OCI-LY1 (cell line): ENCODE measurements at regions not wholly inside any gene's neighbourhood (a gene's known extent, or its start where the extent isn't known, plus 50 kb on each side); places are given as distances from the start of the nearest gene placed in this dataset.

Experiments used
- H2AFZ ChIP-seq: fragments of 200-600 bp; sonication (generic), shearing (Covaris generic); 2 replicates; pipeline ENCODE4 v1.6.0; 2014; ENCODE audit warnings: antibody characterized with exemption, mild to moderate bottlenecking, low read length
- H3F3A ChIP-seq: fragments of 200-600 bp; sonication (generic), shearing (Covaris generic); 2 replicates; pipeline ENCODE4 v1.6.0; 2014; ENCODE audit warnings: mild to moderate bottlenecking, antibody characterized with exemption, low read length, moderate library complexity; ENCODE audit not compliant: insufficient read depth
- H3K27ac ChIP-seq: fragments of 200-600 bp; sonication (generic); 2 replicates; pipeline ENCODE4 v1.5.1; 2014; ENCODE audit warnings: low read length, mixed run types, mild to moderate bottlenecking, low read depth; ENCODE audit not compliant: poor library complexity, severe bottlenecking
- H3K27me3 ChIP-seq: fragments of 200-600 bp; sonication (generic); 2 replicates; pipeline ENCODE4 v1.6.0; 2014; ENCODE audit warnings: antibody characterized with exemption, mild to moderate bottlenecking, low read length, moderate library complexity; ENCODE audit not compliant: insufficient read depth
- H3K36me3 ChIP-seq: fragments of 200-600 bp; sonication (generic); 2 replicates; pipeline ENCODE4 v1.6.1; 2014; ENCODE audit warnings: mild to moderate bottlenecking, antibody characterized with exemption, low read length, moderate library complexity, mixed read lengths; ENCODE audit not compliant: insufficient read depth
- H3K4me1 ChIP-seq: fragments of 200-600 bp; sonication (generic); 2 replicates; pipeline ENCODE4 v1.5.1; 2014; ENCODE audit warnings: mild to moderate bottlenecking, low read length, moderate library complexity; ENCODE audit not compliant: insufficient read depth, severe bottlenecking
- H3K4me2 ChIP-seq: fragments of 200-600 bp; sonication (generic), shearing (Covaris generic); 2 replicates; pipeline ENCODE4 v1.6.1; 2014; ENCODE audit warnings: low read length
- H3K4me3 ChIP-seq: fragments of 200-600 bp; sonication (generic); 2 replicates; pipeline ENCODE4 v1.5.1; 2014; ENCODE audit warnings: low read length, low read depth, mild to moderate bottlenecking, mixed read lengths; ENCODE audit not compliant: poor library complexity, severe bottlenecking
- H3K79me2 ChIP-seq: fragments of 200-600 bp; shearing (Covaris generic); 2 replicates; pipeline ENCODE4 v1.6.1; 2016; ENCODE audit warnings: mixed run types, low read length, mixed read lengths; ENCODE audit not compliant: insufficient read depth
- H3K9ac ChIP-seq: fragments of 200-600 bp; sonication (generic), shearing (Covaris generic); 2 replicates; pipeline ENCODE4 v1.6.1; 2014; ENCODE audit warnings: mild to moderate bottlenecking, low read length, mixed read lengths
- H3K9me2 ChIP-seq: fragments of 200-600 bp; sonication (generic), shearing (Covaris generic); 2 replicates; pipeline ENCODE4 v1.6.1; 2014; ENCODE audit warnings: low read depth, mild to moderate bottlenecking, low read length, mixed read lengths
- H3K9me3 ChIP-seq: fragments of 200-600 bp; shearing (Covaris generic); 2 replicates; pipeline ENCODE4 v1.6.1; 2014; ENCODE audit warnings: low read length, mixed read lengths
- H4K20me1 ChIP-seq: fragments of 200-600 bp; sonication (generic), shearing (Covaris generic); 2 replicates; pipeline ENCODE4 v1.6.0; 2016; ENCODE audit warnings: mild to moderate bottlenecking, low read length; ENCODE audit not compliant: insufficient read depth
- EZH2 ChIP-seq: fragments of 200-600 bp; sonication (generic), shearing (Covaris generic); IDR thresholded peaks from 2 replicates; pipeline ENCODE4 v1.8.0; 2017; ENCODE audit warnings: borderline replicate concordance, mixed run types, mild to moderate bottlenecking, antibody characterized with exemption, low read length, moderate library complexity, mixed read lengths
- TF ChIP-seq, protein P1 (sequence below): fragments of 200-600 bp; sonication (generic), shearing (Covaris generic); IDR thresholded peaks from 2 replicates; pipeline ENCODE4 v1.5.1; 2017; ENCODE audit warnings: mild to moderate bottlenecking, antibody characterized with exemption, low read length, moderate library complexity, mixed read lengths

DNA sequence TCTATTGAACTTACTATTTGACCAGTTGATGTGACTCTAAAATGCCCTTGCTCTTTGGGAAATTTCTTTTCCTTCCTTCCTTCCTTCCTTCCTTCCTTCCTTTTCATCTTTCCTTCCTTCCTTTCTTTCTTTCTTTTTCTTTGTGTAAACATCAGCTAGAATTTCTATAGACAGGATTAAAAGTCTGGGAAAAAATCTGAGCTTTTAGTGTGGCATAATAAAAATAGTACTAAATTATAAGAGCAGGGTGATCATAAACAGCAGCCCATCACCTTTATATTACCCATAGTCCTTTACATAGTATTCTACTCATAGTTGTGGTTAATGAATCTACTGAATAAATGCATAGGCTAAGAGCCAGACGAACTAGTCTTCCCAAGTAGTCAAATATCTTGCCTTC is 281.0 kb upstream of the DAB1 start:
- Histone ChIP-seq H3F3A (no peaks in the 10 kb centered on the region), H3K4me1 (no peaks in the 10 kb centered on the region), H3K27me3 (no peaks in the 10 kb centered on the region), H3K9me2 (no peaks in the 10 kb centered on the region), H3K4me2 (no peak overlapping the region), H3K27ac (no peak overlapping the region), H3K4me3 (no peak overlapping the region), H3K36me3 (no peaks in the 10 kb centered on the region), H3K9ac (no peak overlapping the region), H3K9me3 (no peaks in the 10 kb centered on the region), H3K79me2 (no peaks in the 10 kb centered on the region), H2AFZ (no peak overlapping the region), H4K20me1 (no peaks in the 10 kb centered on the region)
- TF ChIP-seq, protein P1, sequence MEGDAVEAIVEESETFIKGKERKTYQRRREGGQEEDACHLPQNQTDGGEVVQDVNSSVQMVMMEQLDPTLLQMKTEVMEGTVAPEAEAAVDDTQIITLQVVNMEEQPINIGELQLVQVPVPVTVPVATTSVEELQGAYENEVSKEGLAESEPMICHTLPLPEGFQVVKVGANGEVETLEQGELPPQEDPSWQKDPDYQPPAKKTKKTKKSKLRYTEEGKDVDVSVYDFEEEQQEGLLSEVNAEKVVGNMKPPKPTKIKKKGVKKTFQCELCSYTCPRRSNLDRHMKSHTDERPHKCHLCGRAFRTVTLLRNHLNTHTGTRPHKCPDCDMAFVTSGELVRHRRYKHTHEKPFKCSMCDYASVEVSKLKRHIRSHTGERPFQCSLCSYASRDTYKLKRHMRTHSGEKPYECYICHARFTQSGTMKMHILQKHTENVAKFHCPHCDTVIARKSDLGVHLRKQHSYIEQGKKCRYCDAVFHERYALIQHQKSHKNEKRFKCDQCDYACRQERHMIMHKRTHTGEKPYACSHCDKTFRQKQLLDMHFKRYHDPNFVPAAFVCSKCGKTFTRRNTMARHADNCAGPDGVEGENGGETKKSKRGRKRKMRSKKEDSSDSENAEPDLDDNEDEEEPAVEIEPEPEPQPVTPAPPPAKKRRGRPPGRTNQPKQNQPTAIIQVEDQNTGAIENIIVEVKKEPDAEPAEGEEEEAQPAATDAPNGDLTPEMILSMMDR, result no peak
- no peak for TF ChIP-seq EZH2

DNA sequence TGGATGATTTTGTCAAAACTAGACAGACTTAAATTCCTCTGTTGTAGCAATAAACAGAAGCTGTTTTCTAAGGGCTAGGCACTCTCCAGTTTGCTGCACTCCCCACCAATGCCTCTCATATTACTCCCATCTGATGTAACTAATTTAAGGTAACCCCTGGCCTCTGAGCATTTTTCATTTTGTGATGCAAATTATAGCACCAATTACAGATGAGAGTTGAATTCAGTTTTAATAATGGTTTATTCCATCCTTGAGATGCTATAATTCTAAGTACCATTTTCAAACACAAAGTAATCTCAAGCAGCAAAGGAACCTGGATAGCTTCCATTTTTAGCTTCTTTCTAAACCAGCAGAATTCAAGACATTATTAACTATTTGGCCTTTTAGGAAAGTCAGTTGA is 280.4 kb upstream of the DAB1 start:
- Histone ChIP-seq H3K27ac (no peak overlapping the region), H3K4me1 (no peaks in the 10 kb centered on the region), H3K27me3 (no peaks in the 10 kb centered on the region), H3K9ac (no peak overlapping the region), H3K9me3 (no peaks in the 10 kb centered on the region), H3K79me2 (no peaks in the 10 kb centered on the region), H2AFZ (no peak overlapping the region), H3F3A (no peaks in the 10 kb centered on the region), H3K36me3 (no peaks in the 10 kb centered on the region), H3K4me2 (no peak overlapping the region), H3K4me3 (no peak overlapping the region), H4K20me1 (no peaks in the 10 kb centered on the region), H3K9me2 (no peaks in the 10 kb centered on the region)
- TF ChIP-seq EZH2, result no peak
- TF ChIP-seq, protein P1, result no peak

DNA sequence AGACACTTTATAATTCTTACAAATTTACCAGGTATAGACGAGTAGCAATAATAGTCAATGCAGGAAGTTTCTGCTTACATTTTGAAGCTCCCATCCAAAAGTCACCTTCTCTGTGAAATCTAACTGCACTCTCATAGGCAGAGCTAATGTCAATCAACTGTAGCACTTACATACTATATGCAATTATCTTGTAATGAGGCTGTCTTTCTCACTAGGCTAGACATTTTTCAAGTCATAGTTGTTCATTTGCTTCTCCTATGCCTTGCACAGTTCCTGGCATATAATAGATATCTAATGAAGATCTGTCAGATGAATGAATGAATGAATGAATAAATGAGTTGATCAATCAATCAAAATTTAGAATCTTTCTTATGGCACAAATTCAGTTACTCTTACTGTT is 273.0 kb upstream of the DAB1 start:
- no peak overlapping the region for H3K27ac ChIP-seq
- no peak overlapping the region for H2AFZ ChIP-seq
- no peaks in the 10 kb centered on the region for H3K4me1 ChIP-seq
- no peaks in the 10 kb centered on the region for H3F3A ChIP-seq
- H3K4me3 ChIP-seq, result no peak overlapping the region
- H3K79me2 ChIP-seq, result no peaks in the 10 kb centered on the region
- no peak overlapping the region for H3K9ac ChIP-seq
- no peak overlapping the region for H3K4me2 ChIP-seq
- H3K9me2 ChIP-seq, result no peaks in the 10 kb centered on the region
- H3K27me3 ChIP-seq, result no peaks in the 10 kb centered on the region
- no peaks in the 10 kb centered on the region for H3K9me3 ChIP-seq
- no peaks in the 10 kb centered on the region for H3K36me3 ChIP-seq
- TF ChIP-seq, protein P1, result no peak
- no peak for TF ChIP-seq EZH2
- H4K20me1 ChIP-seq, result no peaks in the 10 kb centered on the region
